ENCODE measurements at regions not wholly inside any gene's neighbourhood (a gene's known extent, or its start where the extent isn't known, plus 50 kb on each side); places are given as distances from the start of the nearest gene placed in this dataset.
"Not testable (repeated sequence)": the region's sequence is repeated elsewhere in the genome, so short reads cannot be mapped to it uniquely, and the experiment has no call there.

DNA sequence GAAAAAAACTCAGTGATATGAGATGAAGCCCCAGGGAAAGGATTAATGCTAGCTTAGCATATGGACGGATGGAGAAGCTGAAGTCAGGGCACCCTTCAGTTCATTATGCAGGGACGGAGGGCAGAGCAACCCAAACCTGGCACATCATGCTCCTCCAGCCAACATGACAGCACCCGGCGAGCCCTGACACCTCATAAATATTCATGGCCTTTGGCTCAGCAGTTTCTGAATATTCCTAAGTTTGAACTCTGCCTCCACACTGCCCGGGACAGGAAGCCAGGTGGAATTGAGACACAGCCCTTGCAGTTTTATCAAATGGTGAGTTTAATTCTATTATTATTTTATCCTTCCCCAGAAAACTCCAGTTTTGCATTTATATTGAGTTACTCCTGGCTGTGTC lies 87.3 kb upstream of the SH3BP4 start:
- ATAC-seq (no peak), DNase-seq (no peak)
- intact Hi-C loops (cut with DNase I, micrococcal nuclease), result no loop called here

DNA sequence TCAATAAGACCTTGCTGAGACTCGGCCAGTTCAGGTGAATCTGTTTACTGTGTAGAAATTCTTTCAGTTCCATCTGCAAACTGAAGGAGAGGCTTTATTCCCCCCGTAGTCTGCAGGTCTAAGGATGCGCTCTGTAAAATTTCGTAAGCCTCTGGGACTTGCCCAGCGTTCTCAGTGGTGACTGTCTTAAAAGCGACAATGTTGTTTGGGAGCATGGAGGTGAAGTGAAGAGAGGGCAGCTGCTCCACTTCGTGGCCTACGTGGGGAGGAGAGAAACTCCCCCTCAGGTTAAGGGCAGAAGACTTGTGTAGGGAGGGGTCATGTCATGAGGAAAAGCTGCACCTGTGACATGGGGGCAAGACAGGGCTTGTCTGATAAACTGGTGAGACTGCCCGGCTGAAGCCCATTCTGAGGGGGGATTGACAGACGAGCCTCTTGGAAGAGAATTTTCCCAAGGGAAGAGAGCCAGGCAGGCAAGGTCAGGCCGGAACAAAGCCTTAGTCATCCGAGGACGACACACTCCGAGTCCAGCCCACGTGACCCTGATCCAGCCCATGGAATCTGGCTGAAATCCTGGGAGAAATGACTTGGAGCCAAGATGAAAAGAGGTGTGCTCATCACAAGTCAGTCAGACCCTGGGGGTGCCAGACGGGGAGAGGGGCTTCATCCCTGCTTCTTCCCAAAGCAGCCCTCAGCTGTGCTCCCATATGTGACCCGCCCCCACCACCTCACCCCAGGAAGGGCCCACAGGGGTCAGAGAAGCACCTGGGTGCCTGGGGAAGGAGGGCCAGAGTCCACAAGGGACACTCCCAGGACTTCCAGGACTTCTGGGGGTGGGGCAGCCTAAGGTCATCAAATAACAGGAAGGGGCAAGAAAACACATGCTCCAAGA lies 88.5 kb upstream of the SH3BP4 start:
- DNase-seq (no peak), ATAC-seq (peak; percentile 71)
- intact Hi-C loops (cut with DNase I, micrococcal nuclease), result no loop called here

DNA sequence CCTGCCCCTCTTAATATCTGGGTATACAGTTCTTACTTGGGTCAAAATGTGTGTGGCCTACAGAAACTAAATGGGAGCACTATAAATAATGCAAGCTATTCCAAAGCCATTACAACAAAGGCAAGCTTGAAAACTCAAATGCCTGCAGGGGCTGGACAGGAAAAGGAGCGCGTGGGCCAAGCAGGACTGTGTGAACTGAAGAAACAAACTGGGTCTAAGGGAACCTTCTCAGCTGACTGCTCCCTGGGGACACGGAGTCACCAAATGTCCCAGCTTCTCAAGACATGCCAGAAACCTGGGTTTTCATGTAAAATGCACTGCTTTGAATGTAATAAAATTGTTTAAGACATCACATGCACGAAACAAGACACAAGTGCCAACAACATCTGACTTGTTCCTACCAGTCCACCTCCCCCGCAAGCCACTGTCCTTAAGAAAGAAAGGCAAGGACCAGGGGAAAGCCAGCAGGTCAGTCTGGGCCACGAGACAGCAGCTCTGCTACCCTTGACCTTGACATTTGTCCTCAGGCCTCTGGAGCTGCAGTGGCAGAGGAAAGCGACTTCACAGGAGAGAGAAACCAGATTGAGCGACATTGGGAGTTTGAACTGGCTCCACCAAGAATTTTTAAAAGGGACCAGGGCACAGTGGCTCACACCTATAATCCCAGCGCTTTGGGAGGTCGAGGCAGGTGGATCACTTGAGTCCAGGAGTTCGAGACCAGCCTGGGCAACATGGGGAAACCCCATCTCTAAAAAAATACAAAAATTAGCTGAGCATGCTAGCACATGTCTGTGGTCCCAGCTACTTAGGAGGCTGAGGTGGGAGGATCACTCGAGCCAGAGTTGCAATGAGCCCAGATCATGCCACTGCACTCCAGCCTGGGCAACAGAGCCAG lies 89.7 kb upstream of the SH3BP4 start:
- DNase-seq (no peak), ATAC-seq (no peak)
- intact Hi-C loops (cut with DNase I, micrococcal nuclease), result no loop called here

DNA sequence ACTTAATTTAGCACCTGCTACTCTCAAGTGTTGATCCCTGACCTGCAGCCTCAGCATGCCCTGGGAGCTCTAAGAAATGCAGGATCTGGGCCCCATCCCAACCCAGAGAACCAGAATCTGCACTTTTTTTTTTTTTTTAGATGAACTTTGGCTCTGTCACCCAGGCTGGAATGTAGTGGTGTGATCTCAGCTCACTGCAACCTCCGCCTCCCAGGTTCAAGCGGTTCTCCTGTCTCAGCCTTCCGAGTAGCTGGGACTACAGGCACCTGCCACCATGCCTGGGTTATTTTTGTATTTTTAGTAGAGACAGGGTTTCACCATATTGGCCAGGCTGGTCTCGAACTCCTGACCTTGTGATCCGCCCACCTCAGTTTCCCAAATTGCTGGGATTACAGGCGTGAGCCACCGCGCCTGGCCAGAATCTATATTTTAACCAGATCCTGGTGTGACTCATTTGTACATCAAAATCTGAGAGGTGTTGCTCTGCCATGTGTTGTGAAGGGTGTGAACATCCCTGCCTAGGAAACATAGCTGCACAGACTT lies 92.4 kb upstream of the SH3BP4 start:
- ATAC-seq; DNase-seq; intact Hi-C loops (cut with DNase I, micrococcal nuclease): not testable (repeated sequence)

DNA sequence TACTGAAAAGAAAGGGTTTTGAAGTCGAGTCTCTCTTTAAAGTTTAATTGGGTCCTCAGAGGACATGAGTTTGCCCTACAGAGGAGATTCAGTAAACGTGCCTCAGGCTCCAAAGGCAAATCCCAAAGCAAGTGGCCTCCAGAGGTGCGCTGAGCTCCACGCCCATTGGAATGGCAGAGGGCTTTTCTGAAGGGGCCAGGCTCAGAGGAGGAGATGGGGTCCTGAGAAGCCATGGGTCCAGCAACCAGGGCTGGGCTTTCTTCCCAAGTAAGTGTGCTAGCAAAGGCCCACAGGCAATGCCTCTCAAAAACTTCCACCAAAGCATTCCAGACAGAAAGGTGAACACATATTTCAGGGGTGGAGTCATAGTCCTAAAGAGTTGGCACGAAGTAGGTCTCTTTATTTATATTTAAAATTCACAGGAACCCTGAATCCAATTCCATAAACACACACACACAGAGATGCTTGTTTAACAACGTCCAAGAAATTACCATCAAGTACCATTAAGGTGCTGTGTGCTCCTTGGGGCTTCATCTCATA lies 93.0 kb upstream of the SH3BP4 start:
- intact Hi-C loops (cut with DNase I, micrococcal nuclease), result no loop called here
- ATAC-seq (no peak), DNase-seq (no peak)

DNA sequence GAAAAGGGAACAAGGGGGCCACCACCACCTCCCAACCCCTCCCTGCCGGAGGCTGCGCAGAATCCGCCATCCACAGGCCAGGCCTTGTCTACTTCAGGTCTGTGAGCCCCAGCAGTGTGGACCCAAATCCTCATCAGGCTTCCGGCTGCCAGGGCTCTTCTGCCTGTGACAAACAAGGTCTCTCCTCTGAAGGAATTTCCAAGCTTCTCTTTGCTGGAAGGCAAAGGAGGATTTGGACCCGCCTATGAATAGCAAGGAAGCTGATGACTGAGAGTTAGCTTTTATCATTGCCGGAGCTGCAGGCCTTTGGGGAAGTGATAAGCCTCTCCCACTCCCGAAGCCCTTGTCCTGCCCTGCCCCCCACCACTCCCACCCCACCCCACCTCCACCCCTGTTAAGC lies 93.7 kb upstream of the SH3BP4 start:
- intact Hi-C loops (cut with DNase I, micrococcal nuclease), result no loop called here
- DNase-seq (no peak), ATAC-seq (no peak)

DNA sequence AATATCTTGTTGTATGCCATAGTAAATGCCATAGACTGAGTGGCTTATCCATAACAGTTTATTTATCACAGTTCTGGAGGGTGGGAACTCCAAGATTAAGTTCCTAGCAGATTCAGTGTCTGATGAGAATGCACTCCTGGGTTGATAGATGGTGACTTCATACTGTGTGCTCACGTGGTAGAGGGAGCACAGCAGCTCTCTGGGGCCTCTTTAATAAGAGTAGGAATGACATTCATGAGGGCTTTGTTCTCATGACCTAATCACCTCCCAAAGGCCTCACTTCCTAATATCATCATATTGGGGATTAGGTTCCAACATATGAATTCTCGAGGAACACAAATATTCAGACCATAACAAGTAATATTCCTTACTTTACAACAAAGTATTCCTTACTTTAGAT lies 98.1 kb upstream of the SH3BP4 start:
- ATAC-seq (no peak), DNase-seq (no peak)
- intact Hi-C loops (cut with DNase I, micrococcal nuclease), result no loop called here

DNA sequence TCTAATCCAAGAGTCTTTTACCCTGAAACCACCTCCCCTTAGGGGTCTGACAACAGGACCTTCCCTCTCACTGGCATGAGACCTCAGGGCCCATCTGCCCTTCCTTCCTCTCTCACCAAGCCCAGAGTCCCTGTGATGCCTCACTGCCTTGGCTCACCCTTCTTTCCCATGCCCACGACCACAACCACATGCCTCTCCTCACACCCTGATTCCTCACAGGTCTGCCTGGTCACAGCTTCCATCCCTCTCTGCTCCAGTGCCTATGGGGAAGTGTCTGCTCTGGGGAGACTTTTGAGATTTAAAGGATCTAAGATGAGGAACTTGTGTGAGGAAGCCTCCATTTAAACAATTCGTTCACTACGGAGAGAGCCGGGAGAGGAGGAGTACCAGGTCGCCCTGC lies 98.9 kb upstream of the SH3BP4 start:
- ATAC-seq (no peak), DNase-seq (no peak)
- intact Hi-C loops (cut with DNase I, micrococcal nuclease), result no loop called here

DNA sequence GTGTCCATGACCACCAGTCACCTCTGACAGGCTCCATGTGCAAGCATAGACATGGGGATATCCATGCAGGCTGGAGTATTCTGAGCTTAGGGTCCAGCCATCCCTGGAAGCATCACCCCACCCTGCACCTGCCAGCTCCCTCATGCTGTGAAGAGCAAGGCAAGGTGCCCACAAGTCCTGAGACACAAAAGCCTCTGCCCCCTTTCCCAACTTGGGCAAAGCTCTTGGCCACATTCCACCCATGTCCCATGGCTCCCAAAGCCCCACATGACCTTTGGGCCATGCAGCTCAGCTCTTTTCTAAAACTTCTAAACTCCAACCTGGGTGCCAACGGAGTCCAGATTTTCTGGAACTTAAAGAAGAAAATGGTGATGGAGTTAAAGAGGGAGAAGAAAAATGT lies 99.8 kb upstream of the SH3BP4 start:
- intact Hi-C loops (cut with DNase I, micrococcal nuclease), result no loop called here
- no peak for DNase-seq
- no peak for ATAC-seq

DNA sequence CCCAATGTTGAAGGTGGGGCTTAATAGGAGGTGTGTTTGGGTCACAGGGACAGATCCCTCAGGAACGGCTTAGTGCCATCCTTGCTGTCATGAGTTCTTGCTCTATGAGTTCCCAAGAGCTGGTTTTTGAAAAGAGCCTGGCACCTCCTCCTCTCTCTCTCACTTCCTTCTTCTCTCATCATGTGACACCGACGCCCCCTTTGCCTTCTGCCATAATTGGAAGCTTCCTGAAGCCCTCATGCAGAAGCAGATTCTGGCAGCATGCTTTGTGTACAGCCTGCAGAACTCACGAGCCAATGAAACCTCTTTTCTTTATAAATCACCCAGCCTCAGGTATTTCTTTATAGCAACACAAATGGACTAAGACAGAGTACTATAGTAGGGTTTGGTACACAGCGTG lies 100.4 kb upstream of the SH3BP4 start:
- ATAC-seq (no peak), DNase-seq (no peak)
- intact Hi-C loops (cut with DNase I, micrococcal nuclease), result no loop called here

DNA sequence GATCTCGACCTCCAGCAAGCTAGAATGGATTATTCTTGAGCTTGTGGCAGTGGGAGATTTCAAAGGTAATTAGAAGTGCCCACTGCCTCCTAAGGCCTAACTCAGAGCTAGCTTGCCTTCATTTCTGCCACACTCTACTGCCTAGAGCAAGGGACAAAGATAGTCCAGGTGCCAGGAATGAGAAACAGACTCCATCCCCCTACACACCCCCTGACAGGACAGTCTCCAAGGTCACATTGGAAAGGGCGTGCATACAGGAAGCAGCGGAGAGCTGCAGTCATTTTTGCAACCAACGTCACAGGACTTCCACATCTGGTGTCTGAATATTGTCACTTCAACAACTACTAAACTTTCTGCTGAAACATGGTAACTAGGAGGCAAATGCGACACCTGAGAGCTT lies 101.0 kb upstream of the SH3BP4 start:
- intact Hi-C loops (cut with DNase I, micrococcal nuclease), result no loop called here
- DNase-seq (no peak), ATAC-seq (no peak)

DNA sequence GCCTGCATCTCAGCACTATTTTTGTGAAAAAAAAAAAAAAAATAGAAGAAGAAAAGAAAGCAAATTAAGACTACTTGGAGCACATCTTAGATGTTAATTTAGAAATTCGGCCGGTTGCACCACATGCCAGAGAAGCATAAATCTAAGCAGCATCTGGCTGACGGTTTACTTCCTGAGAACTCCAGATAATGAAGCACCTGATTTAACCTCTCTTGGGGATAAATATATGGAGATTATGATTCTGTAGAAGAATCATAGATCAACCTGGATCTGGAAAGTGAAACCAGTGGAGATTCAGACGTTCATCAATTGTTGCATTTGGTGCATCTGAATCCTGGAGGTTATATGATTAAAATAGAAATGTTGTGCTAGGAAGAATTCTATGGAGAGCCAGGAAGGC lies 102.1 kb upstream of the SH3BP4 start:
- DNase-seq, result no peak
- intact Hi-C loops (cut with DNase I, micrococcal nuclease), result no loop called here
- no peak for ATAC-seq

DNA sequence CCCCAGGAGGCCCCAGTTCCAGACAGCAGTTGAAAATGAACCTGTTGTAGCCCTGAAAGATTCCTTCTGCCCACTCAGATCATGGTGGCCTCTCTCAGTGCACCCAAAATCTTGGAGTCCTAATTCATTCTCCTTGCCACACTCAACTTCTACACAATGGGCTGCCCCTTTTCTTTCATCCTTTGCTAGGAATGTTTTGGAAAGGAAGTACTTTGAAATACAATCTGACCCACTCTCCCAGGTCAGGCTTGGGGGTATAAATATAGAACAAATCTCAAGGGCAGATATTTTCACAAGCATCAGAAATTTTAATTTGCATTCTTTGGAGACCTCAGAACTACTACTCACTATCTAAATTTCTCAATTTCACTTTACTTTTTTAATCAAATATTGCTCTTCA lies 103.2 kb upstream of the SH3BP4 start:
- intact Hi-C loops (cut with DNase I, micrococcal nuclease), result no loop called here
- ATAC-seq, result no peak

DNA sequence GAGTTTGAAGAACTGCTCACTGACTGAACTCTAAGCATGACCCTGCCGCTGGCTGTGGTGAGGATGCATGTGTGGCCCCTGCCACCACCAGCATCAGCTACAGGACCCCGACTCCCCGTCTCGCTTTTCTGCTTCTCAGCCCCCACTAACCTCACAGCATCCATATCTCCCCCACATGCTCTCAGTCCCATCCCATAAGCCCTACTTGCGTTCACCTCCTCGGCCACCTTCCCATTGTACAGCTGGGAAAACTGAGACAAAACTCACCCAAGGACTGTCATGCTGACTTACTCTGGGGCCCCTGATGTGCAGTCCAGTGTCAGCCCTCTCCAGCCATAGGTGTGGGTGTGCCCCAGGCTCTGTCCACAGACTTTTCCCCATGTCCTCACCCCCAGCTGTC lies 104.2 kb upstream of the SH3BP4 start:
- no peak for ATAC-seq
- intact Hi-C loops (cut with DNase I, micrococcal nuclease), result no loop called here

More for the DNA sequence above, 103.2 kb upstream of the SH3BP4 start:
- DNase-seq, result no peak

DNA sequence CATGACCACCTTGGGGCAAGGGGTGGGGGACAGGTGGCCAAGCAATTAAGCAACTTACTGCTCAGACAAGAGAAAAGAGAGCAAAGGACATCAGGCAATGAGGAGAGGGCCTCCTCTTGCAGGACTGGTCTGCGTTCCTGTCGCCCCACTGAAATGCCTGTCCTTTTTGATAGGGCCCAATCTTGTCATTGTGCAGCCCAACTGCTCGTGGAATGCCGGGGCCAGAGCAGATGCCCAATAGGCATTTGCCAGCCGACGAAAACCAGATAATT lies 104.5 kb upstream of the SH3BP4 start:
- intact Hi-C loops (cut with DNase I, micrococcal nuclease), result no loop called here
- ATAC-seq (no peak), DNase-seq (no peak)

More for the DNA sequence above, 104.2 kb upstream of the SH3BP4 start:
- DNase-seq, result no peak

DNA sequence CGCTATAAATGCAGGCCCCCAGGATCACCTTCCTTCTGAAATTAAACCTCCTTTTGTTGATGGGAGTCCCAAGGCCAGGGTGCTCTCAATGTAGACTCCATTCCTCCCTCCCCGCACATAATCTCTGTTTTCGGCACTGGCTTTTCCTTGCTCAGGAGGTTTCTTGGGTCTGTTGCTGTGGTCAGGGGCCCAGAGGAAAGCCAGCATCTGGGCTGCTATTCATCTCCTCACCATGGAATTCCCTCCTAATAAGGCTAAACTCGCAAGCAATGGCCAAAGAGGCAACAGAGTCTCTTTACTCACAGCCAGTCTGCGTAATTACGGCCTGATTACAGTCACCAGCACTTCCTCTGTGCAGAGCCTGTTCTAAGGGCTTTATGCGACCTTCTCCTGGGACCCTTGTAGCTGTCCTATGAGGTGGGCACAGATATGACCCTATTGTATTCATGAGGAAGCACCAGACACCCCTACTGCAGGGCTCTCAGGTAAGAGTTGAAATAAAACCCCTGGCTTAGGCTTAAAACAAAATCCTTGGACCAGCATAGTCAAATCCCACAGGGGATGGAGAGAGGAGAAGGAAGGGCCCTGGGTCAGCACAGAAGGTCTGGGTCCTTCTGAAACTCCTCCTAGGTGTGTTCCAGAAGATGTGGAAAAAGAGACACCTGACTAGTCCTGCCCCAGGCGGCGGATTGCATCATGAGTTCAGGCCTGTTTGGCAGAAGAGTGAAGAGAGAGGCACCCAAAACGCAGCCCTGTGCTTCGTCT lies 105.0 kb upstream of the SH3BP4 start:
- intact Hi-C loops (cut with DNase I, micrococcal nuclease), result no loop called here
- DNase-seq (no peak), ATAC-seq (no peak)

DNA sequence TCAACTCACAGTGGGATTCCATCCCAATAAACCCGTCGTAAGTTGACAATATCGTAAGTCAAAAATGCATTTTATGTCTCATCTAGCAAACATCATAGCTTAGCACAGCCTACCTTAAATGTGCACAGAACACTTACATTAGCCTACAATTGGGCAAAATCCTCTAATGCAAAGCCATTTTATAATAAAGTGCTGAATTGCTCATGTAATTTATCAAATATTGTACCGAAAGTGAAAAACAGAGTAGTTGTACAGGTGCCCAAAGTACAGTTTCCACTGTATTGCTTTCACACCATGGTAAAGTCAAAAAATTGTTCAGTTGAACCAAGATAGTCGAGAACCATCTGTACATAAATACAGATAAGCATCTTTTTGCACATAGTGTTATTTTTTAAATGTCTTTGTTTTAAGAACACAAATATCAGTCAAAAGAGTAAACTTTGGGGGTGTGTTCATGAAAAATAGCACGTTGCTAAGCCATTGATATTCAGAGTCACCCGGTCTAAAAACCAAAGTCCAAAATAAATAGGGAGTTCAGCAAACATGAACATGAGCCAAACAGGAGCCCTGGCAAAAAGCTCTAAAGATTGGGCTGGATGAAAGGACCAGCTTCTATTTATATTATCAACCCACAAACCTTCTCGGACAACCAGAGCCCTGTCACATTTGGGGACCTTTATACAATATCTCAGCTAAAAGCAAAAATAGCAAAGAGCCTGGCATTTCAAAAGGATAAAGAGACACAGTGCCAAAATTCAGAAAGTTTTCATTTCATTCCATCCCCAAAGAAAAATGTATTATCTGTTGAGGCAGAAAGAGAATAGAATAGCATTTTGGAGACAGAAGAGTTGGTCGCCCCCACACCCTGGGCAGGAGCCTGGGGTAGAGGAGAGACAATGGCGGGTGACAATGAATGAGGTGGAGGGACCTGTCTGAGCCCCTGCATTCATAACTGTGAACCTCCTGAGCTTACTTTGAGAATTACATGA lies 105.9 kb upstream of the SH3BP4 start:
- intact Hi-C loops (cut with DNase I, micrococcal nuclease), result no loop called here
- DNase-seq (no peak), ATAC-seq (no peak)

DNA sequence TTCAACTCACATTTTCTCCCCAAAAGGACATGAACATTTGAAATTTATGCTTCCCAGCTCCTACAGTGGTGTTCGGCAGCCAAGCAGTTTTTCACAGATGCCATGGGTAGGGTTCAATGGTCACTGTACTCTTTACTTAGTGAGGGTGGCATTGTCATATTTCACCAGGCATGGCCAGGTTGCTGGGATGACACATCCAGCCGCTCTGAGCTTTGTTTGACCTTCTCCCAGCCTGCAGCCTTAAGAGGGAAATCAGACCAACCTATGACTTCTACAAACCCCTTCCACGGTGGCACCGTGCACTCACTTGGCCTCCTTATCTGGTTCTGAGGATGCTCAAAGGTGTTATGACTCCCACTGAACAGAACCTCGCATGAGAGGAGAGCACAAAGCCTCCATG lies 108.4 kb upstream of the SH3BP4 start:
- ATAC-seq (no peak), DNase-seq (no peak)
- intact Hi-C loops (cut with DNase I, micrococcal nuclease), result no loop called here
